ENCODE measurements at regions not wholly inside any gene's neighbourhood (a gene's known extent, or its start where the extent isn't known, plus 50 kb on each side); places are given as distances from the start of the nearest gene placed in this dataset.

DNA sequence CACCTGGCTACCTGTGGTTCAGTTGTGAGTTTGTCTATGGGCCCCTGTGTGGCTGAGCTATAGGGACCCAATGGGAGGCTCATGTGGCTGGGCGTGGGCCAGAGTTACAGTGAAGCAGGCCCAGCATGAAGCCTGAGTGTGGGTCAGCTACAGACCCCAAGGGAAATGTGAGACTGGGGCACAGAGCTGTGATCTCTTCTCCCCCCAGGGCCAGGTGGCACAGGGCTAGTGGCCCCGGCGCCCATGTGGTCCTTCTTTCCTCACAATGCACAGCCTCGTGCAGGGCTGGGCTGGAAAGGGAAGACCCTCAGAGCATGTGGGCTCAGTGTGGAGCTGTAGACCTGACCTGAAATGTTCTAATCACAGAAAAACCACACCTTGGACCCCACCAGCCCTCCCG, 71.6 kb upstream of the NECTIN1 start:
- no peaks in the 10 kb centered on the region for H3K36me3 ChIP-seq (ENCODE audit: insufficient read depth, low read depth, low read length)
- no peaks in the 10 kb centered on the region for H3K9me3 ChIP-seq (ENCODE audit: insufficient read depth, low read depth, low read length)
- peaks cover 50% of the 10 kb centered on the region for H3K27me3 ChIP-seq (ENCODE audit: insufficient read depth, low read length)
- H3K9ac ChIP-seq (ENCODE audit: low read depth, low read length): no peak overlapping the region
- H3K27ac ChIP-seq (ENCODE audit: low read length): no peak overlapping the region
- no peak overlapping the region for H3K4me3 ChIP-seq (ENCODE audit: low read length)
- H3K4me1 ChIP-seq (ENCODE audit: insufficient read depth, low read length): peaks cover 16% of the 10 kb centered on the region

DNA sequence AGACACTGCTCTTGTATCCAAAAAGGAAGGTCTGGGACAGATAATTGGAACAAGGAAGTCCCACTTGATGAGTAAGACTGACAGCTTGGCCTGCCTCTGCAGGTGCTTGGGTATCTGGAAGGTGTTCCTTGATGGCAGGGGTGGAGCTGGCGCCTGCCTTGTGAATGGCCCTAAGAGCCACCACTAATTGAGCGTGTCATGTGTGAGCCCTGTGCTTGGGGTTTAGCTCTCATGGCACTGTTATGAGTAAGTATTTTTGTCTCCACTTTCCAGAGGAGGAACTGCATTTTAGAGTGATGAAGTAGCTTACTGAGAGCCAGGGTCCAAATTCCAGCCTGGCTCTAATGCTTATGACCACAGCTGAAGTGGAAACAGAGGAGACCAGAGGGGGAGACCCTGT, 71.2 kb upstream of the NECTIN1 start:
- Histone ChIP-seq H3K4me1 (ENCODE audit: insufficient read depth, low read length) (peaks cover 20% of the 10 kb centered on the region), H3K27ac (ENCODE audit: low read length) (no peak overlapping the region), H3K4me3 (ENCODE audit: low read length) (no peak overlapping the region), H3K9me3 (ENCODE audit: insufficient read depth, low read depth, low read length) (no peaks in the 10 kb centered on the region), H3K9ac (ENCODE audit: low read depth, low read length) (no peak overlapping the region), H3K36me3 (ENCODE audit: insufficient read depth, low read depth, low read length) (no peaks in the 10 kb centered on the region), H3K27me3 (ENCODE audit: insufficient read depth, low read length) (peaks cover 55% of the 10 kb centered on the region)

DNA sequence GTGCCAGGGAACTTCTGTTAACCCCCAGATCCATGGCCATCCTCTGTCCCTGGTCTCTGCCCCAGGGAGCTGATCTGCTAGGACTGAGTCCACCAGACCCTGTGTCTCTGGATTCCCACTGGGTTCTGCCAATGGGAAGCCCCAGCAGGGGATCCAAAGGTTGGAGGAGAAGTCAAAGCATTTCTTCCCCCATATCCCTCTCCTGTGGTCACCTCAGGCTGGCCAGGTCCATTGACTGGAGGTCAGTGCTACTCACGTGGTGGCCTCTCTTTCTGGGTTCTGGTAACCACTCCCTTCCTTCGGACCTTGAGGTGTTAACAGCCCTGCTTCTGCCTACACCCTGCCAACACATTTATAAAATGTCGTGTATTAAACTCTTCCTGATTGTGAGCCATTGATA, 69.7 kb upstream of the NECTIN1 start:
- no peaks in the 10 kb centered on the region for H3K36me3 ChIP-seq (ENCODE audit: insufficient read depth, low read depth, low read length)
- H3K4me1 ChIP-seq (ENCODE audit: insufficient read depth, low read length): peaks cover 25% of the 10 kb centered on the region
- H3K9me3 ChIP-seq (ENCODE audit: insufficient read depth, low read depth, low read length): no peaks in the 10 kb centered on the region
- H3K27ac ChIP-seq (ENCODE audit: low read length): no peak overlapping the region
- H3K27me3 ChIP-seq (ENCODE audit: insufficient read depth, low read length): peaks cover 70% of the 10 kb centered on the region
- no peak overlapping the region for H3K9ac ChIP-seq (ENCODE audit: low read depth, low read length)
- H3K4me3 ChIP-seq (ENCODE audit: low read length): no peak overlapping the region

DNA sequence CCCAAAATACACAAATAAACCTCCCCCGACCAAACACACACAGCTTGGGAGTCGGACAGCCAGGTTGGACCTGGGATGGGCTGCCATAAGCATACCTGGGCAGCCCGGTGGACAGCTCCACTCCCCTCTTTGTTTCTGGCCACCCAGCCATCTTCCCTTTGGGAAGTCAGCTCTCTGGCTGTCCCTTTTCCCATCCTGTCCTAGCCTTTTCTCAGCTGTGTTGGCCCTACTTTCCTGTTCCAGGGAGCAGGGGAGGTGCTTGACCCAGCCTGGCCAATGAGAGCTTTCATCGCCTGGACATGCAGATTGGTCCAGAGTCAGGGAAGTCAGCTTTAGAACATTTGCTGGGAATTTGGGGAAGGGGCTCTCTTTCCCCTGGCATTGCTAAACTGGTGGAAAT, 68.7 kb upstream of the NECTIN1 start:
- peaks cover 79% of the 10 kb centered on the region for H3K27me3 ChIP-seq (ENCODE audit: insufficient read depth, low read length)
- H3K27ac ChIP-seq (ENCODE audit: low read length): no peak overlapping the region
- no peak overlapping the region for H3K4me3 ChIP-seq (ENCODE audit: low read length)
- no peaks in the 10 kb centered on the region for H3K9me3 ChIP-seq (ENCODE audit: insufficient read depth, low read depth, low read length)
- H3K4me1 ChIP-seq (ENCODE audit: insufficient read depth, low read length): peaks cover 25% of the 10 kb centered on the region
- H3K9ac ChIP-seq (ENCODE audit: low read depth, low read length): no peak overlapping the region
- H3K36me3 ChIP-seq (ENCODE audit: insufficient read depth, low read depth, low read length): no peaks in the 10 kb centered on the region

DNA sequence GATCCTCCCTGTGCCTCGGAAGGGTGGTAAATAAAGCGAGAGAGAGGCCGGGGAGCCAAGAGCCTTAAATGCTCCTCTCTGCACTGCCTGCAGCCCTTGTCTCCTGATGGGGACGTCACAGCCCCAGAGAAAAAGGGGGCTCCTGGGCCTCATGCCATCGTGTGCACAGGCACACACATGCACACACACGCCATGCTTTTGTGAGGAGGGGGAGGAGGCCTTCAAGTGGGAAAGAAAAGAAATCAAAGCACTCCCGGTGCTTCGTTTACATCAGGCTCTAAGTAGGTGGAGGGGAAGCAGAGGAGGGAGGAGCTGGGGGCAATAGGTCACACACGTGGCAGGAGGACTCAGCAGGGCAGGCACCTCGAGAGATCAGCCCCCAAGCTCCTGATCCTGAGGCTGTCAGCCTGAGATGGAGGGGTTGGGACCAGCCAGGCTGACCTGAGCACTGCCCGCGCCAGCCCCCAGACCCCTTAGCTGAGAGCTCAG, 68.2 kb upstream of the NECTIN1 start:
- Histone ChIP-seq H3K9ac (ENCODE audit: low read depth, low read length) (no peak overlapping the region), H3K9me3 (ENCODE audit: insufficient read depth, low read depth, low read length) (no peaks in the 10 kb centered on the region), H3K4me3 (ENCODE audit: low read length) (no peak overlapping the region), H3K36me3 (ENCODE audit: insufficient read depth, low read depth, low read length) (no peaks in the 10 kb centered on the region), H3K27me3 (ENCODE audit: insufficient read depth, low read length) (peaks cover 82% of the 10 kb centered on the region), H3K4me1 (ENCODE audit: insufficient read depth, low read length) (peaks cover 25% of the 10 kb centered on the region), H3K27ac (ENCODE audit: low read length) (no peak overlapping the region)

DNA sequence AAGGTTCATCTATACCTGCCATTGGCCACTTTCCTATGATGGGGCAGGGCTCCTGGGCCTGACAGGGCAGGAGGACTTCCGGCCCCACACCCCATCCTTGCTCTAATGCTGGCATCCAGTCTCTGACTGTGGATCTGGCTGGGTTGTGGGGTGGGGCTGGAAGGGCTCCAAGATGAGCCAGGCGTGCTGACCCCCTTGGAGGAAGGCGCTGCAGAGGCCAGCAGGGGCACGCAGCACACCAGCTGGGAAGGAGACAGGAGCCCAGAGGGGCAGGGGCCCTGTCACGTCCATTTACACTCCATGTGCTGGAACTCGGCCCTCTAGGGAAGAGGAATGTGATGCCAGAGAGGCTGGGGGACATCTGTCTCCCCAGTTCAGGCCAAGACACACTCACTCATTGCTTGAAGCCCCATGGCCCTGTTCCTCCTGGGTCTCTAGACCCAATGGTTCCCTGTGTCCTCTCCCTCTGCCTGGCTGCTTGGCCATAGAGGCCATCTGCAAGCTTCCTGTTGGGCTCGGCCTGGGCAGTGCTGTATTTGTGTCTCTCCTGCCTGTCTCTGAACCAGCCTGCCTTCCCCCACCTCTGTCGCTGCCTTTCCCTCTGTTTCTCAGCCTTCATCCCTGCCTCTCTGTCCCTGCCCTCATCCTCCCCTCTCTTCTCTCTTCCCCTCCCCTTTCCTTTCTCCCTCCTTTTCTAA, 67.5 kb upstream of the NECTIN1 start:
- Histone ChIP-seq H3K9me3 (ENCODE audit: insufficient read depth, low read depth, low read length) (no peaks in the 10 kb centered on the region), H3K27ac (ENCODE audit: low read length) (no peak overlapping the region), H3K27me3 (ENCODE audit: insufficient read depth, low read length) (peaks cover 85% of the 10 kb centered on the region), H3K4me3 (ENCODE audit: low read length) (no peak overlapping the region), H3K9ac (ENCODE audit: low read depth, low read length) (no peak overlapping the region), H3K4me1 (ENCODE audit: insufficient read depth, low read length) (peaks cover 30% of the 10 kb centered on the region), H3K36me3 (ENCODE audit: insufficient read depth, low read depth, low read length) (no peaks in the 10 kb centered on the region)

DNA sequence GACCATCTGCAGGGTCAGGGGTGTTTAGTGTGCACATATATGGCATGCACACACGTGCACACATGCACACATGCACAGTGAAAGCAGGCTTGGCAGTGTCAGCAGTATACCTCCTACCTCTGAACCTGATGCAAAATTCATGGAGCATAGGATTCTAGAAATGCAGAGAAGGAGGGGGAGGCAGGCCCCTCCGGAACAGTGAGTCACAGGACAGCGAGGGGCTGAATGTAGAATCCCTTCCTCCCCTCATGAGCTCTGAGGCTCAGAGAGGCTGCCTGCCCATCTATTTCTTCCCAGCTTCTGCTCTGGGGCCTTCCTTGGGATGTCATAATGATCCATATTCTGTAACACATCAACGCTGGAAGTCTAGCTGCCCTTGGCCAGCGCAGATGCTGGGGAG, 66.7 kb upstream of the NECTIN1 start:
- Histone ChIP-seq H3K4me1 (ENCODE audit: insufficient read depth, low read length) (peaks cover 37% of the 10 kb centered on the region), H3K4me3 (ENCODE audit: low read length) (no peak overlapping the region), H3K27ac (ENCODE audit: low read length) (no peak overlapping the region), H3K36me3 (ENCODE audit: insufficient read depth, low read depth, low read length) (no peaks in the 10 kb centered on the region), H3K9me3 (ENCODE audit: insufficient read depth, low read depth, low read length) (no peaks in the 10 kb centered on the region), H3K27me3 (ENCODE audit: insufficient read depth, low read length) (peaks cover 88% of the 10 kb centered on the region), H3K9ac (ENCODE audit: low read depth, low read length) (no peak overlapping the region)

DNA sequence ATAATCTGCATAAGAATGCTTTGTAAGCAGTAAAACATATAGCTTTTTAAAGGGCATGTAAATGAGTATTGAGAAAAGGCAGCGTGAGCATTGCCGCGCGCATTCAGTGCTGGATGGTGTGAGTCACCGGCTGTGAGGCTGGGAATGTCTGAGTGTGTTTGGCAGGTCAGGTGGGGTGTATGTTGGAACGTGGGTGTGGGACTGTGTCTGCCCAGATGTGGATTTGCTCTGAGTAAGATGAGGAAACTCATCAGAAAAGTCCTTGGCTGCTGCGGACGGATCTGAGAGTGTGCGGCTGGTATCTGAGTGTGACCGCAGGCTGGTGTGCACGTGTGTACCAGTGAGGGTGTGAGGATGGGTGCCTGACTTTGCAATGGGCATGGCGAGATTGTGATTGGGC, 66.2 kb upstream of the NECTIN1 start:
- Histone ChIP-seq H3K27ac (ENCODE audit: low read length) (no peak overlapping the region), H3K9ac (ENCODE audit: low read depth, low read length) (no peak overlapping the region), H3K4me3 (ENCODE audit: low read length) (no peak overlapping the region), H3K9me3 (ENCODE audit: insufficient read depth, low read depth, low read length) (no peaks in the 10 kb centered on the region), H3K4me1 (ENCODE audit: insufficient read depth, low read length) (peaks cover 40% of the 10 kb centered on the region), H3K36me3 (ENCODE audit: insufficient read depth, low read depth, low read length) (no peaks in the 10 kb centered on the region), H3K27me3 (ENCODE audit: insufficient read depth, low read length) (peaks cover 93% of the 10 kb centered on the region)

DNA sequence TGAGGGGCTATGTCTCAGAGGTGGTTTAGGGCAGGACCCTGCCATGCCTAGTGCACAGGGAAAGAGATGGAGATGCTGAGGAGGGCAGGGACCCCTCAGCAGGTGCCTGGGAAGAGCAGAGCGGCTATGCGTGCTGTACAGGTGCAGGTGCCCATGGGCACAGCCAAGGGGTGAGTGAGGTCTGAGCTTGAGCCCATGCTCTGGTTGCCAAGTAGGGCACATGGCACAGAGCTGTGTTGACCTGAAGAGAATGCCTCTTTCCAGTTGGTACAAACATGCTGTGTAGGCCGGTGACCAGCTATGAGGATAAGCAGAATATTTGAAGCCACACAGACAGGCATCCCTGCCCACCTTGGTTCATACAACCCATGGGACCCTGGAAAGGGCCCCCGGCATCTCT, 65.8 kb upstream of the NECTIN1 start:
- no peaks in the 10 kb centered on the region for H3K9me3 ChIP-seq (ENCODE audit: insufficient read depth, low read depth, low read length)
- H3K27ac ChIP-seq (ENCODE audit: low read length): no peak overlapping the region
- no peaks in the 10 kb centered on the region for H3K36me3 ChIP-seq (ENCODE audit: insufficient read depth, low read depth, low read length)
- peaks cover 40% of the 10 kb centered on the region for H3K4me1 ChIP-seq (ENCODE audit: insufficient read depth, low read length)
- H3K9ac ChIP-seq (ENCODE audit: low read depth, low read length): no peak overlapping the region
- no peak overlapping the region for H3K4me3 ChIP-seq (ENCODE audit: low read length)
- H3K27me3 ChIP-seq (ENCODE audit: insufficient read depth, low read length): peaks cover 93% of the 10 kb centered on the region

DNA sequence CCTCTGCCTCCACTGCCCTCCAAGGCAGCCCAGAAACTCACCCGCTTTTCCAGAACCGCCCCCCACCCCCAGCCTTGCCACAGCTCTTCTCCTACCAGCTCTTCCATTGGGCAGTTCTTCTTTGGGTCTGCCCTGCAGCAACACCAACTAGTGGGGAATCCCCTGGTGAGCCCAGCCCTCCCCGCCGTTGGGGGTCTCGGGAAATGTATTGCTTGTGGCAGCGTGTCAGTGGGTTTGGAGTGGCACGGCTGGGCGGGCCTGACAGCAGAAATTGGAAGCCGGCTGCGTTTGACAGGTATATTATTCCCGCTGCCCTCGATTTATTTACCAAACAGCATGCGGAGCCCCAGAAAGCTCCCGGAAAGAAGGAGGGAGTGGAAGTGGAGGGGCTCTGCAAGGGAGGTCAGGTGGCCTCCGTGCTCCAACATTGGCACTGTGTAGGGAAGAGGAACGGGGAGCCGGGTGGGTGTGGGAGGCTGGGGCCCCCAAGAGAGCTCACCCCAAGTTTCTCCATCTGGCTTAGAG, 65.2 kb upstream of the NECTIN1 start:
- peaks cover 88% of the 10 kb centered on the region for H3K27me3 ChIP-seq (ENCODE audit: insufficient read depth, low read length)

DNA sequence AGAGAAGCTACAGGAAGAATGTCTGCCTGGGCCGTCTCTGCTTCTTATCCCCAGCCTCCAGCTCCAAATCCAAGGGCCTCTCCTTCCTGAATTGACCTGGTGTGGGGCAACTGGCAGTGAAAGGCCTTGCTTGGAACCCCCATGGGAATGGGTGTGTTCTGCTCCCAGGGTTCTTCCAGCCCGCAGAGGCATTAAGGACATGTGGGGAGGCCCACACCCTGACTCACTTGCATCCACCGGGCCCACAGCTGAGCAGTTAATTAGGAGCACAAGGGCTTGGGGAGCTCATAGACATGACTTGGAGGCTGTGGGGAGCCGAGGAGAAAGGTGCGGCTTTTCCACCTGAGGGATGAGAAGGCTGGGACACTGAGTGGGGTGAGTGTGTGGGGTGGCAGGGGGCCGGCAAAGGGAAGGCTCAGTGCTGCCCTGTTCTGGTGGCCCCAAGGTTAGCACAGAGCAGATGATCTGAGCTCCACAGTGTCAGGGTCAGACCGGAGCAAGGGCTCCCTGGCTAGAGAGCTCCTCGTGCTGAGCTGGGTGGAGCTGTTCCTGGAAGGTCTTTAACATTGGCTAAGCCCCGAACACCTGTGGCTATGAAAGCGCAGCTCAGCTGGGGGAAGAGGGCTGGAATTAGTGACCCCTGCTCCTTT, 64.5 kb upstream of the NECTIN1 start:
- H3K27me3 ChIP-seq (ENCODE audit: insufficient read depth, low read length): peaks cover 85% of the 10 kb centered on the region
- peaks cover 40% of the 10 kb centered on the region for H3K4me1 ChIP-seq (ENCODE audit: insufficient read depth, low read length)
- no peak overlapping the region for H3K27ac ChIP-seq (ENCODE audit: low read length)

More for the DNA sequence above, 65.2 kb upstream of the NECTIN1 start:
- Histone ChIP-seq H3K4me3 (ENCODE audit: low read length) (no peak overlapping the region), H3K9ac (ENCODE audit: low read depth, low read length) (no peak overlapping the region), H3K4me1 (ENCODE audit: insufficient read depth, low read length) (peaks cover 40% of the 10 kb centered on the region), H3K36me3 (ENCODE audit: insufficient read depth, low read depth, low read length) (no peaks in the 10 kb centered on the region), H3K27ac (ENCODE audit: low read length) (no peak overlapping the region), H3K9me3 (ENCODE audit: insufficient read depth, low read depth, low read length) (no peaks in the 10 kb centered on the region)

DNA sequence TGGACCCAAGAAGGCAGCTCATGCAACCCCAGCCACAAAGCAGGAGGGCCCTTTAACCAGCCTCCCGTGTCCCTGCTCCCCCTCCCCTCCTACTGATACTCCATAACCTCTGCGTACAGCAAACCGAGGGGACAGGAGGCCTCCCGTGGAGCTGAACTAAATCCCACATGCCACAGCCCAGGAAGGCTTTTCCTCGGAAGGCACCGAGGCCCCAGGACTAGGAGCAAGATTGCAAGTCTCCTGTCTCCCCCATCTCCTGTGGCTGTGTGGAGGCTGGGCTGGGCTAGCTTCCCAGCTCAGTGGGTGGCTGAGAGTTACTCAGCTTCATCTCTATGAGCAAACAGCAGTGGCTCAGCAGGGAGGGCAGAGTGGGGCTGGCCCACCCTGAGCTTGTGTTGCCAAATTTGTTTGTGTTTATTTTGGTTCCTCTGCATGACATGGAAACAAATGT, 62.7 kb upstream of the NECTIN1 start:
- Histone ChIP-seq H3K9ac (ENCODE audit: low read depth, low read length) (no peak overlapping the region), H3K36me3 (ENCODE audit: insufficient read depth, low read depth, low read length) (no peaks in the 10 kb centered on the region), H3K27ac (ENCODE audit: low read length) (no peak overlapping the region), H3K27me3 (ENCODE audit: insufficient read depth, low read length) (peaks cover 74% of the 10 kb centered on the region), H3K9me3 (ENCODE audit: insufficient read depth, low read depth, low read length) (no peaks in the 10 kb centered on the region), H3K4me3 (ENCODE audit: low read length) (no peak overlapping the region), H3K4me1 (ENCODE audit: insufficient read depth, low read length) (peaks cover 29% of the 10 kb centered on the region)

More for the DNA sequence above, 64.5 kb upstream of the NECTIN1 start:
- Histone ChIP-seq H3K9me3 (ENCODE audit: insufficient read depth, low read depth, low read length) (no peaks in the 10 kb centered on the region), H3K4me3 (ENCODE audit: low read length) (no peak overlapping the region), H3K36me3 (ENCODE audit: insufficient read depth, low read depth, low read length) (no peaks in the 10 kb centered on the region), H3K9ac (ENCODE audit: low read depth, low read length) (no peak overlapping the region)

All from iPS-20b (cell line).